Glomerular visceral epithelial cell (primary cell): ENCODE measurements at regions not wholly inside any gene's neighbourhood (a gene's known extent, or its start where the extent isn't known, plus 50 kb on each side); places are given as distances from the start of the nearest gene placed in this dataset.
A peak's percentile ranks its signal among the peaks of the same experiment; 100 is the strongest.

Source experiments
- DNase-seq: peaks from one replicate; pipeline ENCODE4 v3.0.0-alpha.2; 2016; ENCODE audit errors: extremely low spot score

GRCh38 chr2:188134241-188134640 lies 157.4 kb upstream of the GULP1 start:
- no peak for DNase-seq

DNA sequence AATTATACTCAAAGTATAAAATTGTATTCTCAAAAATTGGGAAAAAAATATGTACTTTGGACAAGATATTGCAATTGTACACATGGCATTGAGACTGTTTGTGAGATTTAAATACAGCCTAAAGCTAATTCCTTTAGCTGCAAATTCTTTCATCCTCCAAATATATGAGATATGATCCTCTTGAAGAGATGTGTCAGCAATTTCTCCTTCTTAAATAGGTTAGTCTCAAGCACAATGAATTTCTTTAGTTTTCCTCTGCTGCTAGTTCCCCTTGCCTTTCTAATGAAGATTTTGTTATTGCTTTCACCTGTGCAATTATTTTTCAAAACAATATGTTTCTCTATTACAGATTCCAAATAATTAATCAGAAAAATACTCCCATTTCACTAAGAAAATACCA lies 153.4 kb upstream of the GULP1 start:
- DNase-seq = no peak

DNA sequence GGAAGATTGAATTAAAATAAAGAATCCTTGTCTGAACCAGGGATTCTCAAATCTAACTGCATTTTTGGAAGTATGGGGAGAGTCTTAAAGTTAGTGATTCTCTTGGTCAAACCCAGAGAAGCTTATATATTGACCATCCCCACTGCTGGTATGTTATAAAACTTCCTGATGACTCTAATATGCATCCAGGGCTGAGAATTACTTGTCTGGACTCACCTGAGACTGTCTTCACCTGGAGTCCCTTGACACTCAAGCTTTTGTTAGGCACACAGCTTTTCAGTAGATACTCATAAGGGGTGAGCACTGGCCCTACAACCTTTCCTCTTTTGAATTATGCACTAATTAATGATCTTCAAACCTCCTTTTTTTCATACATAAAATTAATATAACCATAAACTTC lies 149.6 kb upstream of the GULP1 start:
- DNase-seq = no peak

- DNase-seq = peak; percentile 20
These were observed 148.9 kb upstream of the GULP1 start for GRCh38 chr2:188142636-188143295.

DNA sequence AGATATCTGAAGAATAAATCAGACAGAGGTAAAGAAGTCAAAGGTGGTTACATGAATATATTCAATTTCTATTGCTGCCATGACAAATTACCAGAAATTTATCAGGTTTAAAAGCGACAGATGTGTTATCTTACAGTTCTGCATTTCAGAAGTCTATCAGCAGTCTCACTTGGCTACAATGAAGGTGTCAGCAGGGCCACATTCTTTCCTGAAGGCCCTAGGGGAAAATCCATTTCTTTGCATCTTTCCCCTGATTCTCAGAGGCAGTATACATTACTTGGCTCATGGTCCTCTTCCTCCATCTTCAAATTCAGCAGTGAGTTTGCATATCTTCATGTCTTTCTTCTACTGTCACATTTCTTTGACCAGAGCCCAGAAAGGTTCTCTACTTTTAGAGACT lies 145.8 kb upstream of the GULP1 start:
- DNase-seq = no peak

DNA sequence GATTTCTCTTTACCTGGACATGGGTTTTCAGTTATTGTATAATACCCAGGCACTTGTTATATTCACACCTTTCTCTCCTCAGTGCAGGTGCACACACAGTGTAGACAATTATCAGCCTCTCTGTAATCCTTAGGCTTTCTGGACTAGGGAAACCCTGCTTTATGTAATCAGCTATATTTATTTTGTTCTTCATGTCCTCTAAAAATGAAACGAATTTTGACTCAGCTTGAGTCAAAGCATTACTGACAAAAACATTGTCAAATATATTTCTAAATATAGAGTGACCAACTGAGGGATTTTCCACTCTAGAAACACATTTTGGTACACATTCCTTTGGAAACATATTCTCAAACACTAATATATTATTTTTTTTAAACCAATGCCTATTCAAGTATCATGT lies 144.8 kb upstream of the GULP1 start:
- no peak for DNase-seq

GRCh38 chr2:188151670-188152069 lies 140.0 kb upstream of the GULP1 start:
- DNase-seq = no peak

DNA sequence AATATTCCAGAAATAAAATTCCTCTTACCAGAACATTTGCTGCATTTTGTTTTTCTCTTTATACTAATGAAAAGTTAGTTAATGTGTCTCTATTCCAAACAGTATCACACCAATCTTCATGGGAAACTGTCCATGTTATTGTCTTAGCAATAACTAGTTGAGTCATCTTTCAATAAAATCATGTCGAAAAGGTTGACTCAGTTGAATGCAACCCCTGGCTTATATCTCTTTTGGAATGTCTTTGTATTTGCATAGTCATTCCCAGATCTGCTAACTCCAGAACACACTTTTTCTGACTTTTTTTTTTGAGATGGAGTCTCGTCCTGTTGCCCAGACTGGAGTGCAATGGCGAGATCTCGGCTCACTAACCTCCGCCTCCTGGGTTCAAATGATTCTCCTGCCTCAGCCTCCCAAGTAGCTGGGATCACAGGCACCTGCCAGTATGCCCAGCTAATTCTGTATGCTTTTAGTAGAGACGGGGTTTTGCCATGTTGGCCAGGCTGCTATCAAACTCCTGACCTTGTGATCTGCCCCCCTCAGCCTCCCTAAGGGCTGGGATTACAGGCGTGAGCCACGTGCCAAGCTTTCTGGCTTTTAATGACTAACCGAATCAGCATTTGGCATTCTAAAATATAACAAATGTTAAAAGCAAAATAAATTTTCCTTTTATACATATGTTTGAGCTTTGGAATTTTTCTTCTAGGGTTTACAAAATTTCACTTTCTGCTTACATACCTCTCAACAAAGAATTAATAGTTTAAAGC lies 133.2 kb upstream of the GULP1 start:
- DNase-seq = no peak

- DNase-seq = no peak
These were observed 132.2 kb upstream of the GULP1 start for GRCh38 chr2:188159484-188159883.

- DNase-seq = no peak
These were observed 121.3 kb upstream of the GULP1 start for GRCh38 chr2:188170356-188170755.

DNA sequence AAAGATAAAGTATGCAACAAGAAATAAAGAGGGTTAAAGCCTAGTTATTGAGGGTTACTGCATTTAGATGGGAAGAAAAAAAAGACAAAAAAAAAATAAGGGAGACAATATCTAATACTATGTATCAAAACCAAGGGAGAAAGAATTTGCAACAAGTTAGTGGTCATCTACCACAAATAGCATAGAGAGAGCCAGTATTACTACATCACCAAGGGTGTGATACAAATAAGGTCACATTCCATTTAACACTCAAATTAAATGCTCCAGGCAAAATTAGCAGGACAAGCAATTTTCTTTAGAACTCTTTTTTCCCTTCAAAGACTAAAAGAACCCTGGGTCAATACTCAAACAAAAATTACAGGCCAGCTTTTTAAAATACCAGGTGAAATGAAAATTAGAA lies 115.1 kb upstream of the GULP1 start:
- no peak for DNase-seq

GRCh38 chr2:188181067-188181838 lies 110.4 kb upstream of the GULP1 start:
- no peak for DNase-seq

DNA sequence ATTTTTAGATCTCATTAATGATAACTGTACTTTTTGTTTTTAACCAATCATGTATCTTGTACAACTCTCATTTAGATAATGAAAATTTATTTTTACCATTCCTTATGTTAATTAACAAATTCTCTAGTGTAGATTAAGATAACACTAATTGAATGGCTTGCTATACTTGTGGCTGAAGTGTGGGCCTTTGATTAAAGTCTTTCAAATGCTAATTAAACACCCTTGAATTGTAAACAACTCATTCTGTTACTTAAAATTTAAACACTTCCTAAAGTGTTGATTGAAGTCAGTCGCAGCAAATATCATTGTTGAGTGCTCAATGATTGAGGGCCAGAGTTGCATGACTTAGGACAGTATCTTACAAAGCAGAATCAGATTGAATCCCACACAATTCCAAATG lies 109.8 kb upstream of the GULP1 start:
- no peak for DNase-seq

- no peak for DNase-seq
These were observed 103.9 kb upstream of the GULP1 start for GRCh38 chr2:188187726-188188125.

GRCh38 chr2:188189356-188189755 lies 102.3 kb upstream of the GULP1 start:
- peak; percentile 23 for DNase-seq

DNA sequence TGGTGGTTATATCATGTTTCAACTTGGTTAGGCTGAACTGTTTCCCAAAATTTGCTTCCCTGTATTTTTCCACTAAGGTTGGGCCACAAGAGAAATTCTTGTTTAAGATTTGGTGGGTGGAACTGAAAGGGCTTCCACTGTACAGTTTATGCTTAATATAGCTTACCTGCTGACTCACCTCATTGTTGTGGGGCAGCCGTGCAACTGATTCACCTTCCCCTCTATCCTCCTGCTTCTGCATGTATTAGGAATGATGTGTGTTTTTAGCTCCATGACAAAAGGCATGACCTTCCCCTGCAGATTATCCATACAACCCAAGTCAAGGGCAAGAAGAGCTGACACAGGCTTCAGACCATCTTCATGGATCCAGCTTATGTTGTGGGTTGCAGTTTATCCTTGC lies 98.4 kb upstream of the GULP1 start:
- DNase-seq = no peak

- DNase-seq = no peak
These were observed 95.2 kb upstream of the GULP1 start for GRCh38 chr2:188196343-188197008.

GRCh38 chr2:188199716-188200128 lies 92.0 kb upstream of the GULP1 start:
- peak; percentile 88 for DNase-seq

- DNase-seq = no peak
These were observed 90.0 kb upstream of the GULP1 start for GRCh38 chr2:188201639-188202038.

- no peak for DNase-seq
These were observed 88.9 kb upstream of the GULP1 start for GRCh38 chr2:188202777-188203176.

DNA sequence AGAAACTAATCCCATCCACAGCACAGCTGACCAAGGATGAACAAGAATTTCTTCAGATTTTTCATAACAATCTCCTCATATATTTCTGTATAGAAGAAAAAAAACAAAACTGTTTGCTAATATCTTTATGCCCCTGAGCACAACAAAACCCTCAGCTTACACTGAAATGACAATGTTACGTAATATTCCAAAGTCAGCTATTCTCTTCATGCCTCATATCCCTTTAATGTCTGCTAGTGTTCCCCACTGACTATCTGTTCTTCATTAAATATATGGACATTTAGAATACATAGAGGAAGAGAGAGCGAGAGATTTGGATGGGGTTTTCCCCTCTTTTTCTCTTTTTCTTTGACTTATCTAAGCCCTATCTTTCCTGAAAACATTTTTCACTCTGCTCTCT lies 87.9 kb upstream of the GULP1 start:
- DNase-seq = no peak

- DNase-seq = no peak
These were observed 86.8 kb upstream of the GULP1 start for GRCh38 chr2:188204824-188205223.
